Panc1 (cell line): ENCODE measurements at regions not wholly inside any gene's neighbourhood (a gene's known extent, or its start where the extent isn't known, plus 50 kb on each side); places are given as distances from the start of the nearest gene placed in this dataset.

Source experiments
- ATAC-seq: fragments of 200-7000 bp; cut with Tn5 transposase; 2 replicates; pipeline ENCODE4 v1.9.1; 2020; ENCODE audit warnings: mild to moderate bottlenecking, moderate library complexity
- BruUV-seq: library from RNA; stranded (reverse); fragments of 400-500 nt; replicated peaks from 2 replicates; lab custom pipeline; 2021; lab: Mats Ljungman, UMichigan
- CTCF ChIA-PET: fragments of 300-600 bp; sonication (Branson Sonifier 250); formaldehyde crosslinking; loops from one replicate; lab custom pipeline; 2022; ENCODE audit warnings: antibody characterized with exemption; lab: Charles Lee
- POLR2A ChIA-PET: fragments of 300-600 bp; sonication (Branson Sonifier 250); formaldehyde crosslinking; loops from one replicate; lab custom pipeline; 2022; ENCODE audit warnings: antibody characterized with exemption; lab: Charles Lee
- DNase-seq: peaks from one replicate; pipeline ENCODE4 v3.0.0-alpha.2; 2010; ENCODE audit warnings: low read depth, low spot score
- H3K27ac ChIP-seq: 2 replicates; pipeline ENCODE4 v1.5.1; 2011; ENCODE audit warnings: mild to moderate bottlenecking, low read length, inconsistent platforms
- H3K27me3 ChIP-seq: fragments of 200-500 bp; sonication (Bioruptor generic); 2 replicates; pipeline ENCODE4 v1.6.0; 2014; ENCODE audit warnings: low read length, inconsistent platforms; ENCODE audit not compliant: control insufficient read depth, insufficient read depth
- H3K36me3 ChIP-seq: fragments of 200-500 bp; sonication (Bioruptor generic); 2 replicates; pipeline ENCODE4 v1.5.1; 2014; ENCODE audit warnings: inconsistent platforms, mild to moderate bottlenecking, low read length, moderate library complexity; ENCODE audit not compliant: control insufficient read depth, insufficient read depth
- H3K4me1 ChIP-seq: 2 replicates; pipeline ENCODE4 v1.5.1; 2011; ENCODE audit warnings: inconsistent platforms, mild to moderate bottlenecking, low read length, moderate library complexity; ENCODE audit not compliant: control insufficient read depth, insufficient read depth
- H3K4me3 ChIP-seq, 2 experiments: 2 replicates each; pipeline ENCODE4 v1.5.1; 2011 to 2012; ENCODE audit warnings: low read depth in 2 of 2, low read length in 2 of 2, mild to moderate bottlenecking in 2 of 2, inconsistent platforms in 1 of 2, moderate library complexity in 1 of 2
- H3K9me3 ChIP-seq: fragments of 200-500 bp; sonication (Bioruptor generic); 2 replicates; pipeline ENCODE4 v1.5.1; 2014; ENCODE audit warnings: low read depth, mild to moderate bottlenecking, inconsistent platforms, low read length, moderate library complexity; ENCODE audit not compliant: control insufficient read depth, insufficient read depth
- CTCF ChIP-seq: fragments of 450-650 bp; IDR thresholded peaks from 2 replicates; pipeline ENCODE4 v1.5.1; 2017; ENCODE audit warnings: mild to moderate bottlenecking
- POLR2AphosphoS5 ChIP-seq: IDR thresholded peaks from 2 replicates; pipeline ENCODE4 v1.6.1; 2012; ENCODE audit warnings: mild to moderate bottlenecking, low read depth, low read length, moderate library complexity
- SIN3A ChIP-seq: IDR thresholded peaks from 2 replicates; pipeline ENCODE4 v1.6.1; 2012; ENCODE audit warnings: low read depth, mild to moderate bottlenecking, low read length, moderate library complexity, borderline replicate concordance; ENCODE audit not compliant: insufficient read depth
- TCF7L2 ChIP-seq: IDR thresholded peaks from 2 replicates; pipeline ENCODE4 v1.6.1; 2011; ENCODE audit warnings: mild to moderate bottlenecking, low read depth, low read length, inconsistent platforms
- in situ Hi-C: cut with HindIII; loops from 2 replicates; pipeline ENCODE4 v1.10.0; 2016; ENCODE audit warnings: low sequenced_read_pairs, low pct_unique_long_range_greater_than_20kb
- intact Hi-C: fragments of 100-400 bp; cut with micrococcal nuclease; formaldehyde crosslinking; loops from one replicate; pipeline ENCODE4 v1.10.0; 2022; ENCODE audit not compliant: unreplicated experiment
- TF ChIP-seq, protein P1 (sequence below), 2 experiments: IDR thresholded peaks; 2 replicates each; pipeline ENCODE4 v1.6.1; 2011 to 2012; ENCODE audit warnings: low read depth in 2 of 2, control low read depth in 1 of 2, low read length in 1 of 2, mild to moderate bottlenecking in 1 of 2, moderate library complexity in 1 of 2; ENCODE audit not compliant: insufficient read depth in 1 of 2

- no peak overlapping the region for H3K4me3 ChIP-seq
- CTCF ChIA-PET = no interaction called here
- in situ Hi-C loops = no loop called here
- POLR2A ChIA-PET = no interaction called here
- DNase-seq = no peak
- H3K36me3 ChIP-seq = no peaks in the 10 kb centered on the region
- TF ChIP-seq CTCF (no peak), TCF7L2 (no peak), SIN3A (no peak), POLR2AphosphoS5 (no peak)
- TF ChIP-seq, protein P1, sequence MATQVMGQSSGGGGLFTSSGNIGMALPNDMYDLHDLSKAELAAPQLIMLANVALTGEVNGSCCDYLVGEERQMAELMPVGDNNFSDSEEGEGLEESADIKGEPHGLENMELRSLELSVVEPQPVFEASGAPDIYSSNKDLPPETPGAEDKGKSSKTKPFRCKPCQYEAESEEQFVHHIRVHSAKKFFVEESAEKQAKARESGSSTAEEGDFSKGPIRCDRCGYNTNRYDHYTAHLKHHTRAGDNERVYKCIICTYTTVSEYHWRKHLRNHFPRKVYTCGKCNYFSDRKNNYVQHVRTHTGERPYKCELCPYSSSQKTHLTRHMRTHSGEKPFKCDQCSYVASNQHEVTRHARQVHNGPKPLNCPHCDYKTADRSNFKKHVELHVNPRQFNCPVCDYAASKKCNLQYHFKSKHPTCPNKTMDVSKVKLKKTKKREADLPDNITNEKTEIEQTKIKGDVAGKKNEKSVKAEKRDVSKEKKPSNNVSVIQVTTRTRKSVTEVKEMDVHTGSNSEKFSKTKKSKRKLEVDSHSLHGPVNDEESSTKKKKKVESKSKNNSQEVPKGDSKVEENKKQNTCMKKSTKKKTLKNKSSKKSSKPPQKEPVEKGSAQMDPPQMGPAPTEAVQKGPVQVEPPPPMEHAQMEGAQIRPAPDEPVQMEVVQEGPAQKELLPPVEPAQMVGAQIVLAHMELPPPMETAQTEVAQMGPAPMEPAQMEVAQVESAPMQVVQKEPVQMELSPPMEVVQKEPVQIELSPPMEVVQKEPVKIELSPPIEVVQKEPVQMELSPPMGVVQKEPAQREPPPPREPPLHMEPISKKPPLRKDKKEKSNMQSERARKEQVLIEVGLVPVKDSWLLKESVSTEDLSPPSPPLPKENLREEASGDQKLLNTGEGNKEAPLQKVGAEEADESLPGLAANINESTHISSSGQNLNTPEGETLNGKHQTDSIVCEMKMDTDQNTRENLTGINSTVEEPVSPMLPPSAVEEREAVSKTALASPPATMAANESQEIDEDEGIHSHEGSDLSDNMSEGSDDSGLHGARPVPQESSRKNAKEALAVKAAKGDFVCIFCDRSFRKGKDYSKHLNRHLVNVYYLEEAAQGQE (IDR thresholded peaks at IDR 0.05; ENCODE audit: insufficient read depth in 1 of 2, low read depth in 2 of 2, low read length in 1 of 2) = no peak
- no peak for ATAC-seq
- H3K27ac ChIP-seq = no peak overlapping the region
- no peaks in the 10 kb centered on the region for H3K27me3 ChIP-seq
- no TSS peak for BruUV-seq
- H3K9me3 ChIP-seq = no peaks in the 10 kb centered on the region
- intact Hi-C loops = no loop called here
- H3K4me1 ChIP-seq = no peaks in the 10 kb centered on the region
These were observed 287.0 kb upstream of the ESRRG start for GRCh38 chr1:217010253-217010652.

DNA sequence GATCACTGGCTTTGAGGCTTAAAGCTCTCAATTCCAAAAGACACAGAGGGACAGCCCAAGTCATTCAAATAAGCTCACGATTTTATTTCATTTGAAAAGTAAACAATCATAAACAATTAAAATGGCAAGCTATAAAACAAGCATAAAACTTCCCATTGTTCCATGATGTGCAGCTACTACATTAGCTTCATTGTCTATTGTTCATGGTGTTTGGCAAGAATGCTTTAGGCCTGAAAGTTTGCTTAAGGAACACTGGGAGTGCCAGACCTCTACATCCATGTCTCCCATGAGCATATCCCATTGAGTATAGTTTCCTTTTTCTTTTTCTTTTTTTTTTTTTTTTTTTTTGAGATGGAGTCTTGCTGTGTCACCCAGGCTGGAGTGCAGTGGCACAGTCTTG lies 286.1 kb upstream of the ESRRG start:
- intact Hi-C loops (no loop called here), in situ Hi-C loops (no loop called here)
- ChIA-PET CTCF (no interaction called here), POLR2A (interaction anchor here (0.7 kb wide), 1 partner anchor 20 kb away, joined by 8 read pairs; no protein-coding TSS in a partner anchor)
- no peak for ATAC-seq
- no peak overlapping the region for H3K4me3 ChIP-seq
- TF ChIP-seq TCF7L2 (no peak), SIN3A (no peak), POLR2AphosphoS5 (no peak), CTCF (no peak)
- TF ChIP-seq, protein P1 (IDR thresholded peaks at IDR 0.05; ENCODE audit: insufficient read depth in 1 of 2, low read depth in 2 of 2, low read length in 1 of 2) = no peak
- H3K27ac ChIP-seq = no peak overlapping the region
- no peak for DNase-seq
- H3K4me1 ChIP-seq = no peaks in the 10 kb centered on the region
- no peaks in the 10 kb centered on the region for H3K9me3 ChIP-seq
- no TSS peak for BruUV-seq
- no peaks in the 10 kb centered on the region for H3K27me3 ChIP-seq
- no peaks in the 10 kb centered on the region for H3K36me3 ChIP-seq
